LNCAP (cell line): ENCODE measurements at regions not wholly inside any gene's neighbourhood (a gene's known extent, or its start where the extent isn't known, plus 50 kb on each side); places are given as distances from the start of the nearest gene placed in this dataset.

ENCODE experiments used
- TF ChIP-seq, protein P1 (sequence below): fragments of 450-650 bp; IDR thresholded peaks from 2 replicates; pipeline ENCODE4 v1.5.1; 2017; ENCODE audit warnings: mild to moderate bottlenecking

DNA sequence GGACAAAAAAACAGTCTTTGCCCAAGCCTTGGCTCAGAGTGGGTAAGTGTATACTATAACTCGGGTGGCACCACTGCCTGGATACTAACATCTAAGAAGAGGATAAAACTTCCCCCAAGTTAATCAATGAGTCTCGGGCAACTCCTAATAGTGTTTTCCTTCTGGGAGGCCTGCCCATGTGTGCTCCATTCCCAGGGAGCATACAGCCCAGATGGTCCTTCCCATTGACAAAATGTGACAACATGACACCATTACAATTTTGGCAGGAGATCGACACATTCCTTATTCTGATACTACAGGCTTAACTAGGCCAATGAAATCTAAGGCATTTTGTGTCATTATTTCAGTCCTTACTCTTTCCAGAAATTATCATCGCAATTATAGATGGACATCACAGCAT is 52.7 kb upstream of the CRIM1 start:
- TF ChIP-seq, protein P1, sequence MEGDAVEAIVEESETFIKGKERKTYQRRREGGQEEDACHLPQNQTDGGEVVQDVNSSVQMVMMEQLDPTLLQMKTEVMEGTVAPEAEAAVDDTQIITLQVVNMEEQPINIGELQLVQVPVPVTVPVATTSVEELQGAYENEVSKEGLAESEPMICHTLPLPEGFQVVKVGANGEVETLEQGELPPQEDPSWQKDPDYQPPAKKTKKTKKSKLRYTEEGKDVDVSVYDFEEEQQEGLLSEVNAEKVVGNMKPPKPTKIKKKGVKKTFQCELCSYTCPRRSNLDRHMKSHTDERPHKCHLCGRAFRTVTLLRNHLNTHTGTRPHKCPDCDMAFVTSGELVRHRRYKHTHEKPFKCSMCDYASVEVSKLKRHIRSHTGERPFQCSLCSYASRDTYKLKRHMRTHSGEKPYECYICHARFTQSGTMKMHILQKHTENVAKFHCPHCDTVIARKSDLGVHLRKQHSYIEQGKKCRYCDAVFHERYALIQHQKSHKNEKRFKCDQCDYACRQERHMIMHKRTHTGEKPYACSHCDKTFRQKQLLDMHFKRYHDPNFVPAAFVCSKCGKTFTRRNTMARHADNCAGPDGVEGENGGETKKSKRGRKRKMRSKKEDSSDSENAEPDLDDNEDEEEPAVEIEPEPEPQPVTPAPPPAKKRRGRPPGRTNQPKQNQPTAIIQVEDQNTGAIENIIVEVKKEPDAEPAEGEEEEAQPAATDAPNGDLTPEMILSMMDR = no peak

DNA sequence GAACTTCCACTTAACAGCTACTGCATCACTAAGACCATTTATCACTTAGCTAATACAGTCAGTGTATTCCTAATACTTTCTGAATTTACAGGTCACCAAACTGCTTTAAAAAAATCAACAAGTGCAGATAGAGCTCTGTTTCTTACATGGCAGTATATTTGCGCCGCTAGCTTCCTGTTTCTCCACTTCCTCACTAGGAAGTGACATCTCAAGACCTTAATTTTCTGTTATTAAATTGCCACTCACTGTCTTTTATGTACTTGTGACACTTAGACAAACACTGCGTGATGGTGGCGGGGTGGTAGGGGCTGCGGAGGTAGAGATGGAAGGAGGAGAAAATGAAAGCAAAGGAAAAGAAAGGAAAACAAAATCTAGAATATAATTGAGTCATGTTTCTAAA is 53.7 kb upstream of the CRIM1 start:
- TF ChIP-seq, protein P1 = no peak

- TF ChIP-seq, protein P1 = no peak
Observed at GRCh38 chr2:36300697-36301096, 54.9 kb upstream of the CRIM1 start.

DNA sequence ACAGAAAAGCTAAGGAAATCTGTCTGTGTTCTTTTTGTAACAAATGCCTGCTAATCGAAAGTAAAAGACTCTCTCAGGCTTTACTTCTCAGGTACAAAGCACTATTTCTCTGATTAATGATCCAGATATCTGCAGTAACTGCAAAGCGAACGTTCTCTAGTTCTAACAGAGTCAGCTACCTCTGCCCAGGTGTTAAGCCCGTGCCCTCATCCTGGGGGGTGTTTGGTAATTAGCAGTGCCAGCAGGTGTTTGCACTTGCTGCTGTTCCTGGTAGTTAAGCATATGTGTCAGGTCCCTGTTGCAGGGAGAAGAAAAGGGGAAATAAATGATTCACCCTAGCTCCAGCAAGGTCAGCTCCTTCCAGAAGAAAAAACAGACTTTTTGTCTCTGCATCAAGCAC is 58.8 kb upstream of the CRIM1 start:
- TF ChIP-seq, protein P1 = no peak

- TF ChIP-seq, protein P1 = no peak
Observed at GRCh38 chr2:36294316-36294721, 61.3 kb upstream of the CRIM1 start.

DNA sequence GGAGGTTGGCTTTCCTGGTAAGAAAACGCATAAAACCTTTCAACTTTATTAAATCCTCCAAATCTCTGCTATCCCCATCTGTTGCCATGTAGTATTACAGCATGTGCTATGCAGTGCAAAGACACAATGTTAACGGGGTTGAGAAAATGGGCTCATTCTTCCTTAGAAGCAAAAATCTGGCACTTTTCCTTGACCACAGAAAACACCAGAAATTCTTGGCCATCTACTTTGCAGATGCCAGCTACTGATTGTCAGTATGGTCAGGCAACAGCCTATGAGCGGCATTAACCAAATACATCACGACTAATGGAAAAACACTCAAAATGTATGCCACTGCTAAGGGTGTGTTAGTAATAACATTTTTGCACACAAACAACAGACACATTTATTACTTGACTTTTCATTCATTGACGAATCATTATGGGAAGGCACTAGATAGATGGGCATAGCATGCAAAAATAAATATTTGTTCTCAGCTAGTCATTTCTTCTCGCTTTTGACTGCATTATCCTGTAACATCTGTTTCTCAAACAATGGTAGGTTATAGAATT is 65.2 kb upstream of the CRIM1 start:
- TF ChIP-seq, protein P1 = no peak

- TF ChIP-seq, protein P1 = no peak
Observed at GRCh38 chr2:36289731-36290130, 65.8 kb upstream of the CRIM1 start.
